ENCODE measurements at regions not wholly inside any gene's neighbourhood (a gene's known extent, or its start where the extent isn't known, plus 50 kb on each side); places are given as distances from the start of the nearest gene placed in this dataset.
"Not testable (repeated sequence)": the region's sequence is repeated elsewhere in the genome, so short reads cannot be mapped to it uniquely, and the experiment has no call there.

DNA sequence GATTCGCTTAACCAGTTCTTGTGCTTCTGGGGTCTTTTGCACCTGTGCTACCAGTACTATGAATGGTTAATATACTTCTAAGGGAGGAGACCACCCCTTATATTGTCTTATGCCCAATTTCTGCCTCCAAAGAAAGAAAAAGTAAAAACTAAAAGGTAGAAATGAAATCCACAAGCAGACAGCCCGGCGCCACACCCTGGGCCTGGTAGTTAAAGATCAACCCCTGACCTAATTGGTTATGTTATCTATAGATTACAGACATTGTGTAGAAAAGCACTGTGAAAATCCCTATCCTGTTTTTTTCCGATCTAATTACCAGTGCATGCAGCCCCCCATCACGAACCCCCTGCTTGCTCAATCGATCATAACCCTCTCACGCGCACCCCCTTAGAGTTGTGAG is 81.5 kb downstream of the GCNT4 start:
- TF ChIP-seq, protein P1, sequence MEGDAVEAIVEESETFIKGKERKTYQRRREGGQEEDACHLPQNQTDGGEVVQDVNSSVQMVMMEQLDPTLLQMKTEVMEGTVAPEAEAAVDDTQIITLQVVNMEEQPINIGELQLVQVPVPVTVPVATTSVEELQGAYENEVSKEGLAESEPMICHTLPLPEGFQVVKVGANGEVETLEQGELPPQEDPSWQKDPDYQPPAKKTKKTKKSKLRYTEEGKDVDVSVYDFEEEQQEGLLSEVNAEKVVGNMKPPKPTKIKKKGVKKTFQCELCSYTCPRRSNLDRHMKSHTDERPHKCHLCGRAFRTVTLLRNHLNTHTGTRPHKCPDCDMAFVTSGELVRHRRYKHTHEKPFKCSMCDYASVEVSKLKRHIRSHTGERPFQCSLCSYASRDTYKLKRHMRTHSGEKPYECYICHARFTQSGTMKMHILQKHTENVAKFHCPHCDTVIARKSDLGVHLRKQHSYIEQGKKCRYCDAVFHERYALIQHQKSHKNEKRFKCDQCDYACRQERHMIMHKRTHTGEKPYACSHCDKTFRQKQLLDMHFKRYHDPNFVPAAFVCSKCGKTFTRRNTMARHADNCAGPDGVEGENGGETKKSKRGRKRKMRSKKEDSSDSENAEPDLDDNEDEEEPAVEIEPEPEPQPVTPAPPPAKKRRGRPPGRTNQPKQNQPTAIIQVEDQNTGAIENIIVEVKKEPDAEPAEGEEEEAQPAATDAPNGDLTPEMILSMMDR (IDR thresholded peaks at IDR 0.05) = not testable (repeated sequence)
- TF ChIP-seq ZFX (IDR thresholded peaks at IDR 0.05; ENCODE audit: borderline replicate concordance) = not testable (repeated sequence)
